GM06990 (cell line): ENCODE measurements at regions not wholly inside any gene's neighbourhood (a gene's known extent, or its start where the extent isn't known, plus 50 kb on each side); places are given as distances from the start of the nearest gene placed in this dataset.
"Not testable (repeated sequence)": the region's sequence is repeated elsewhere in the genome, so short reads cannot be mapped to it uniquely, and the experiment has no call there.

Source experiments
- DNase-seq: peaks from one replicate; pipeline ENCODE4 v3.0.0-alpha.2; 2011; ENCODE audit not compliant: insufficient read length; ENCODE audit errors: extremely low read depth
- H3K27me3 ChIP-seq: replicated peaks from 2 replicates; pipeline ENCODE4 v1.6.0; 2011; ENCODE audit warnings: low read length; ENCODE audit not compliant: control insufficient read depth, insufficient read depth
- H3K36me3 ChIP-seq: 2 replicates; pipeline ENCODE4 v1.5.1; 2011; ENCODE audit warnings: low read length; ENCODE audit not compliant: control insufficient read depth, insufficient read depth
- H3K4me3 ChIP-seq: replicated peaks from 2 replicates; pipeline ENCODE4 v1.5.1; 2011; ENCODE audit warnings: low read depth, mild to moderate bottlenecking, control low read depth, low read length
- TF ChIP-seq, protein P1 (sequence below): IDR thresholded peaks from 2 replicates; pipeline ENCODE4 v1.5.1; 2011; ENCODE audit warnings: low read length, control low read depth, mild to moderate bottlenecking, inconsistent platforms; ENCODE audit not compliant: insufficient read depth, poor library complexity, severe bottlenecking

DNA sequence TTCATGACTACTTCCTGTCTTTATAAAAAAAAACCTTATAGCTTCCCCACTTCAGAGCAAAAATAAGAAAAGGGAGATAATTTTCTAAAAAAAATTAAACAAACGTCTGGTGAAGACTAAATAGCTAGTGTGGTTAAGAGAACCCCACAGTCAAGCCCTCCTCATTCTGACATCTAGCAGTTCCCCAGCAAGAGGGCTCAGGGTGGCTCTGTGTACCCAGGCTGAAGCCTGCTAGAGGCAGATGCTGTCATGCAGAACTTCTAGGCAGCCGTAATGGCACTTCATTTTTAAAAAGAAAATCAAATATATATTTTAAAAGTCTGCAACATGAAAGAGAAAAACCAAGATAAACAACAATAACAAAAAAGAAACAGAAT is 223.1 kb upstream of the KLF14 start:
- peaks cover 2% of the 10 kb centered on the region for H3K36me3 ChIP-seq
- TF ChIP-seq, protein P1, sequence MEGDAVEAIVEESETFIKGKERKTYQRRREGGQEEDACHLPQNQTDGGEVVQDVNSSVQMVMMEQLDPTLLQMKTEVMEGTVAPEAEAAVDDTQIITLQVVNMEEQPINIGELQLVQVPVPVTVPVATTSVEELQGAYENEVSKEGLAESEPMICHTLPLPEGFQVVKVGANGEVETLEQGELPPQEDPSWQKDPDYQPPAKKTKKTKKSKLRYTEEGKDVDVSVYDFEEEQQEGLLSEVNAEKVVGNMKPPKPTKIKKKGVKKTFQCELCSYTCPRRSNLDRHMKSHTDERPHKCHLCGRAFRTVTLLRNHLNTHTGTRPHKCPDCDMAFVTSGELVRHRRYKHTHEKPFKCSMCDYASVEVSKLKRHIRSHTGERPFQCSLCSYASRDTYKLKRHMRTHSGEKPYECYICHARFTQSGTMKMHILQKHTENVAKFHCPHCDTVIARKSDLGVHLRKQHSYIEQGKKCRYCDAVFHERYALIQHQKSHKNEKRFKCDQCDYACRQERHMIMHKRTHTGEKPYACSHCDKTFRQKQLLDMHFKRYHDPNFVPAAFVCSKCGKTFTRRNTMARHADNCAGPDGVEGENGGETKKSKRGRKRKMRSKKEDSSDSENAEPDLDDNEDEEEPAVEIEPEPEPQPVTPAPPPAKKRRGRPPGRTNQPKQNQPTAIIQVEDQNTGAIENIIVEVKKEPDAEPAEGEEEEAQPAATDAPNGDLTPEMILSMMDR, result no peak
- H3K27me3 ChIP-seq, result no peaks in the 10 kb centered on the region
- peak overlapping the region; percentile 85 for H3K4me3 ChIP-seq
- no peak for DNase-seq

DNA sequence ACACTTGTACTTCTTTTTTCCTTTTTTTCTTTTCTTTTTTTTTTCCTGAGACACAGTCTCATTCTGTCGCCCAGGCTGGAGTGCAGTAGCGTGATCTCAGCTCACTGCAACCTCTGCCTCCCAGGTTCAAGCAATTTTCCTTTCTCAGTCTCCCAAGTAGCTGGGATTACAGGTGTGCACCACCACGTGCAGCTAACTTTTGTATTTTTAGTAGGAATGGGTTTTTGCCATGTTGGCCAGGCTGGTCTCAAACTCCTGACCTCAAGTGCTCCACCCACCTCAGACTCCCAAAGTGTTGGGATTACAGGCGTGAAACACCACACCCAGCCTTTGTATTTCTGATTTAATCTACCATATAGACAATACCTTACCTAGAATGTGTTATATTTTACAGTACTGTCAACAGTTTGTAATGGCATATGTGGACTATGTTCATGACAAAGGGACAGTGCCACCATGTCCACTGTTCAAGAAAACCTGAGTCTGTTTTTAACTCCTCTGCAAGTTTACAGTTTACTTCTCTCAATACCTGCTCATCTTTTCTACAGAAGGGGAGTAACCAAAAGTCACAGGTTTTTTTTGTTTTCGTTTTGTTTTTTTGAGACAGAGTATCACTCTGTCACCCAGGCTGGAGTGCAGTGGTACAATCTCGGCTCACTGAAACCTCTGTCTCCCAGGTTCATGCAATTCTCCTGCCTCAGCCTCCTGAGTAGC is 223.9 kb upstream of the KLF14 start:
- H3K4me3 ChIP-seq, result peak overlapping the region; percentile 85
- not testable (repeated sequence) for H3K36me3 ChIP-seq, DNase-seq, H3K27me3 ChIP-seq

DNA sequence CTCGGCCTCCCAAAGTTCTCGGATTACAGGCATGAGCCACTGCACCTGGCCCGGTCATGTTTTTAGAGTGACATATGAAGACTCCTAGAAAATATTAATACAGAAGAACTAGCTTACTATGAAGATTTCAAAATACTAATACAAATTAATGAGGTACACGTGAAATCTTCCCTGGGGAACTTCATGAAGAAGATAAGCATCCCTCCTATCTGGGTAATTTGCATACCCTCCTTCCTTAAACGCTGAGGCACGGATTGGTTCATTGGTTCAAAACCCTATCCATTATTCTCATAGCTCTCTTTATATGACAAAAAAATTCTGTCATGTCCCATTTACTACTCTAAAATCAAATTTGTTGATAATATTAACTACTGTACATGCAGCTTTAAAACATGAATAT is 224.8 kb upstream of the KLF14 start:
- no peaks in the 10 kb centered on the region for H3K27me3 ChIP-seq
- no peak for DNase-seq
- TF ChIP-seq, protein P1, result no peak
- peaks cover 2% of the 10 kb centered on the region for H3K36me3 ChIP-seq
- peak overlapping the region; percentile 85 for H3K4me3 ChIP-seq

DNA sequence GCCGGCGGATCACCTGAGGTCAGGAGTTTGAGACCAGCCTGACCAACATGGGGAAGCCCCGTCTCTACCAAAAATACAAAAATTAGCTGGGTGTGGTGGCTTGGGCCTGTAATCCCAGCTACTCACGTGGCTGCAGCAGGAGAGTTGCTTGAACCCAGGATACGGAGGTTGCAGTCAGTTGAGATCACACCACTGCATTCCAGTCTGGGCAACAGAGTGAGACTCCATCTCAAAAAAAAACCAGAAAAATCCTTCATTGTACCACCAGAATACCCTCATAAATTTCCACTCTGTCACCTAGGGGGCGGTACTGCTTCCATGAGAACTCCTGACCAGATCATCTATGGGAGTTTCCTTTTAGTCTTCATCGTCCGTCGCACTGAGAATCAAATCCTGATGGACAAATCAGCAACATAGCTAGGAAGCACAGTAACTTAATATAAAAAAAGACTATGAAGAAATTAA is 225.8 kb upstream of the KLF14 start:
- Histone ChIP-seq H3K27me3 (no peaks in the 10 kb centered on the region), H3K4me3 (peak overlapping the region; percentile 85)
- DNase-seq, result no peak

DNA sequence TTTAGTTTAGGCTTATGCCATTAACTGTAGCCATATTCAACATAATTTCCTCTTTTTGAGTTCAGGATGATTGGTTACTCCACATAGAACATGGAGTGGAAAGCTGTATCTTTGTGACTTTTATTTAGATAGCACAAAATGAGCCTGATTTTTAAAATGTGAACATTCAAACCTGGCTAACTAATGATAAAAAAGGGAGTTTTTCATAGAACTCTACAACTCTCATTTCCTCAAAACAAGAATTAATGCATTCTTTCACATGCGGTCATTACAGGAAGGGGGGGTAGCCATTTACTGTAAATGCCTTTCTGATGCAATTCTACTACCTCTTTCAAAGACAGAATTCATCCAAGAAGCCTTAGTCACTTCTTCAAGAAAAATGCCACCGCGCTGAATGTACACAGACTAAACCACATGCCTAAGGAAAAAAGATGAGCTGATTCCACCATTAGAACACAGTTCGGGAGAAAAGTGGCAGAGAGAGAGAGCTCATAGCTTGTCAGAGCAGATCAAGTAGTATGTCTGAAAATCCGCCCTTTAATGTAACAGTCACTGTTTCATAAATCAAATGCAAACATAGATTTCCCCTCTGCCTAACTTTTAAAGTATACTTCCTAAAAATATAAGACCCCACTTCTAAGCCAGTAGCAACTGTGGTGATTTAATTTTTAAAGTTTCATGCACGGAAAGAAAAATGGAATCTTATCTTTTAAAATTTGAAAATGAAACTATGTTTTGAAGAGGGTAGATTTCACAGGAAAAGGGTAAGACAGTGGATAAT is 226.4 kb upstream of the KLF14 start:
- TF ChIP-seq, protein P1, result no peak
- Histone ChIP-seq H3K4me3 (peak overlapping the region; percentile 85), H3K36me3 (no peaks in the 10 kb centered on the region; the same call in 1 of the 2 replicates), H3K27me3 (no peaks in the 10 kb centered on the region)
- peak; percentile 44 for DNase-seq

More for the DNA sequence above, 225.8 kb upstream of the KLF14 start:
- TF ChIP-seq, protein P1, result peak; percentile 68
- peaks cover 2% of the 10 kb centered on the region for H3K36me3 ChIP-seq

DNA sequence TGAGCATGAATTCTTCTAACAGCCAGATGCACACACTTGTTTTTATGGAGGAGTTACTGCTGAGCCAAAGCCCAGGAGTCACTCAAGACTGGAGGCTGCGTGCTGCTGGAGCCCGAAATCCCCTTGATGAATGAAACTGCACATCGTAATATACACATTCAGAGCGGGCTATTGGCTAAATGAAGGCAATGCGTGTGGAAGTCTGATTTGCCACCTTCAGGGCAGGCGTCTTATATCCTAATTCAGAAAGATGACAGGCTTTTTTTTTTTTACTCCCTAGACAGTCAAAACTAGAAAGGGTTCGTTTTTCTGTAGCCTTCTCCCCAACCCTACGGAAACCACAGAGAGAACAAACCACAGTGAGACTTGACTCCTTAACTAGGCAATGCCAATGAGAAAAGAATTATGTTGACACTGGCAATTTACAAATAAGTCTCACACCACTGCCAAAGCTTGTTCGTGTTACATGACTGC is 227.2 kb upstream of the KLF14 start:
- DNase-seq, result peak; percentile 89
- H3K4me3 ChIP-seq, result peak overlapping the region; percentile 85
- TF ChIP-seq, protein P1, result no peak
- no peaks in the 10 kb centered on the region; the same call in 1 of the 2 replicates for H3K36me3 ChIP-seq
- H3K27me3 ChIP-seq, result no peaks in the 10 kb centered on the region
